ENCODE measurements at regions not wholly inside any gene's neighbourhood (a gene's known extent, or its start where the extent isn't known, plus 50 kb on each side); places are given as distances from the start of the nearest gene placed in this dataset.

DNA sequence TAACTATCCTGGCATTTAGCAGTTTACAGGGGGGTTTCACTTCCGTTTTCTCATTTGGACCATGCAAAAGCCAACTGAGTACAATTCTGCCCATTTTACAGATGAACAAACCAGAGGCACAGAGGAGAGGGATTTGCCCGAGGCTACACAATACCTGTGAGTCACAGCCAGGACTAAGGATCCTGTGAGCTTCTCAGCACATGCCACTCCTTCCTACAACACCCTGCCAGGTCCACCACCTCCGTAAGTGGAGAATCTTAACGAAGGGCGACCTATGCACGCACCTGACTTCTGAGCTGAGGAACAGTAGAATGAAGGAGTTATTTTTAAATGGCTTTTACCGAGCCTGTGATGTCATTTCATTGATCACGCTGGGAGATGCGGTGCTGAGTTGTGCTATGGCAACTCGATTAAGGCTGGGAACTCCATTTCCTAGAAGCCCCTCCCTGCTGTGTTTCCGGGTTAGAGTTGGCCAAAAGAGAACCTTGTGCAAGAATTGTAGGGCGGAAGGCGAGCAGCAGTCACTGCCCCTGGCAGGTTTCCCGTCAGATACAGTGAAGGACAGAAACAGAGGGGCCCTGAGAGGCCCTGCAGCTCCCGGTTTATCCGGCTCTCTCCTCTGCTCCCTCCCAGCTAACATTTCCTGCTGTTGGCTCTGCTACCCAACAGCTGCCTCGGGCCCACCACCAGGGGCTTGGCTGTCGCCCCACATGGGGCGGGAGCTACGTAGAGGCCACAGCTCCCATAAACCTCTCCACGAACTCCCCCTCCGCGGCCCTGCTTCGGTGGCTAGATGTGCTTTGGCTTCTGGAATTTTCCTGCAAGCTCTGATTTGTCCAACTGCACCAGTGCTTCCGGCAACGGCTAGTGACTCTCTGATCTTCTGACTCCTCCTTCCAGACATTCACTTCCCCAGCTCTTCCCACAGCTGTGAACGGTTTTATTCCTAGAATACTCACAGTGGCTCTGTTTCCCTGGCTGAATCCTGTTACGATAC, 75.1 kb upstream of the USP9X start:
- TF ChIP-seq, protein P1, sequence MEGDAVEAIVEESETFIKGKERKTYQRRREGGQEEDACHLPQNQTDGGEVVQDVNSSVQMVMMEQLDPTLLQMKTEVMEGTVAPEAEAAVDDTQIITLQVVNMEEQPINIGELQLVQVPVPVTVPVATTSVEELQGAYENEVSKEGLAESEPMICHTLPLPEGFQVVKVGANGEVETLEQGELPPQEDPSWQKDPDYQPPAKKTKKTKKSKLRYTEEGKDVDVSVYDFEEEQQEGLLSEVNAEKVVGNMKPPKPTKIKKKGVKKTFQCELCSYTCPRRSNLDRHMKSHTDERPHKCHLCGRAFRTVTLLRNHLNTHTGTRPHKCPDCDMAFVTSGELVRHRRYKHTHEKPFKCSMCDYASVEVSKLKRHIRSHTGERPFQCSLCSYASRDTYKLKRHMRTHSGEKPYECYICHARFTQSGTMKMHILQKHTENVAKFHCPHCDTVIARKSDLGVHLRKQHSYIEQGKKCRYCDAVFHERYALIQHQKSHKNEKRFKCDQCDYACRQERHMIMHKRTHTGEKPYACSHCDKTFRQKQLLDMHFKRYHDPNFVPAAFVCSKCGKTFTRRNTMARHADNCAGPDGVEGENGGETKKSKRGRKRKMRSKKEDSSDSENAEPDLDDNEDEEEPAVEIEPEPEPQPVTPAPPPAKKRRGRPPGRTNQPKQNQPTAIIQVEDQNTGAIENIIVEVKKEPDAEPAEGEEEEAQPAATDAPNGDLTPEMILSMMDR (IDR thresholded peaks at IDR 0.05; ENCODE audit: borderline replicate concordance, extremely low read depth, low read length, poor library complexity, severe bottlenecking), result no peak
- no peak for TF ChIP-seq EZH2 (IDR thresholded peaks at IDR 0.05; ENCODE audit: borderline replicate concordance, low read depth, low read length, severe bottlenecking)
